ENCODE measurements at regions not wholly inside any gene's neighbourhood (a gene's known extent, or its start where the extent isn't known, plus 50 kb on each side); places are given as distances from the start of the nearest gene placed in this dataset.

- Histone ChIP-seq H3K27ac (no peak overlapping the region), H3K4me1 (ENCODE audit: insufficient read depth) (no peaks in the 10 kb centered on the region), H3K27me3 (no peaks in the 10 kb centered on the region), H3K4me3 (no peak overlapping the region), H3K36me3 (no peaks in the 10 kb centered on the region), H3K9me3 (no peaks in the 10 kb centered on the region)
- WGBS, 3 donors: 68 to 75% (median 73%) methylated on average over 3 of the region's 3 CpGs
- intact Hi-C loops (cut with DNase I): no loop called here
- DNase-seq: no peak
- TF ChIP-seq POLR2A (IDR thresholded peaks at IDR 0.05): no peak
- TF ChIP-seq CTCF (IDR thresholded peaks at IDR 0.05): no peak
- TF ChIP-seq EP300 (IDR thresholded peaks at IDR 0.05): no peak
These were observed 493.3 kb upstream of the SORCS1 start for GRCh38 chr10:107657851-107658250.

DNA sequence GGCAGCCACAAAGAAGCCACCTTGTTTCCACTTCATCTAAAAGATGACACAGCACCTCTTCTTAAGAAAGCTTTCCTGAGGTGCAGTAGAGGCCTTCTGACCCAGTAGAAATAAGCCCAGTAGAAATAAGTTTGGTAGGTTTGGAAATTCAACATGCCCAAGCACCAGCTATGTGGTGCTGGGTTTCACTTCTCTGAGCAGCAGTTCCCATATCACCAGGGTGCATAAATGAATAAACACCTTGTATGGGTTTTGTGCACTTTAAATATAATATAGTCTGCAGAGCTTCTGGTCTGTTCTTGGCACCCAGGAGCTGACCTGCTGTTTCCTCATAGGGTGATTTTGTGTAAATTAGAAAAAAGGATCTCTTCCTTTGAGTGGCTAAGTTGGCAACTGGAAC is 492.4 kb upstream of the SORCS1 start:
- no peak for DNase-seq
- intact Hi-C loops (cut with DNase I): no loop called here
- Histone ChIP-seq H3K9me3 (no peaks in the 10 kb centered on the region), H3K4me3 (no peak overlapping the region), H3K27ac (no peak overlapping the region), H3K4me1 (ENCODE audit: insufficient read depth) (no peaks in the 10 kb centered on the region), H3K27me3 (no peaks in the 10 kb centered on the region), H3K36me3 (no peaks in the 10 kb centered on the region)
- TF ChIP-seq POLR2A (IDR thresholded peaks at IDR 0.05) (no peak), EP300 (IDR thresholded peaks at IDR 0.05) (no peak), CTCF (IDR thresholded peaks at IDR 0.05) (no peak)

DNA sequence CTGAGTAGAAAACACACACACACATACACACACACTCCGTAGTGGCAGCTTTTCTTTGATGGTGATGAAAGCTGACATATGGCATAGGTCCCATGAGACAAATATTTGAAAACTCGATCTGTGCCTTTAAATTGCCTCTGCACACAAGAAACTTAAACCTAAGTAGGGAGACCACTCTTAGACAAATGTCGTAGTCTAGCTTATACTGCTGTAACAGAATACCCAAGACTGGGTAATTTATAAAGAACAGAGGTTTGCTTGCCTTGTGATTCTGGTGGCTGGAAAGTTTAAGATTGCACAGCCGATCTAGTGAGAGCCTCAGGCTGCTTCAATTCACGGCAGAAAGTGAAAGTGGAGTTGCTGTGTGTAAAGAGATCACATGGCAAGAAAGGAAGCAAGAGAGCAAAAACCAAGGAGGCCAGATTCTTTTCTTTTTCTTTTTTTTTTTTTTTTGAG is 489.4 kb upstream of the SORCS1 start:
- Histone ChIP-seq H3K27ac (no peak overlapping the region), H3K4me1 (ENCODE audit: insufficient read depth) (no peaks in the 10 kb centered on the region), H3K27me3 (no peaks in the 10 kb centered on the region), H3K4me3 (no peak overlapping the region), H3K9me3 (no peaks in the 10 kb centered on the region), H3K36me3 (no peaks in the 10 kb centered on the region)
- intact Hi-C loops (cut with DNase I): no loop called here
- TF ChIP-seq EP300 (IDR thresholded peaks at IDR 0.05) (no peak), POLR2A (IDR thresholded peaks at IDR 0.05) (no peak), CTCF (IDR thresholded peaks at IDR 0.05) (no peak)
- WGBS, 3 donors: 7 to 19% (median 15%) methylated on average over 5 of the region's 5 CpGs
- DNase-seq: no peak

DNA sequence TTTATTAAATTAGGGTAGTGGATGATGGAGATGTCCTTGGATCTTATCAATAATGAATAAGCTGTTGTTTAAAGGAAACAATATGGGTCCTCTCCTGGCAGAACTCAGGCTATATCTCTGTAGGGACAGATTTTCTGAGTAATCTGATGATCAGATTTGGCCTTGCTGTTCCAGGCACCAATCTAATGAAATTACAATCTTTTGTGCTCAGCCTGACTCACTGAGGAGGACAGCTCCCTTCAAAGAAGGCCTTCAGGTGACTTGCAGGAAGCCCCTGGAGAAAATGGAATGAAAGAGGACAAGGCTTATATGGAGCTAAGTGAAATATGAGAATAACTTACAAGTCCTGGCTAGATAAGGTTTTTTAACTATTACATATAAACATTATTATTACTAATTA is 486.4 kb upstream of the SORCS1 start:
- Histone ChIP-seq H3K27me3 (no peaks in the 10 kb centered on the region), H3K9me3 (no peaks in the 10 kb centered on the region), H3K4me3 (no peak overlapping the region), H3K4me1 (ENCODE audit: insufficient read depth) (no peaks in the 10 kb centered on the region), H3K27ac (no peak overlapping the region), H3K36me3 (no peaks in the 10 kb centered on the region)
- intact Hi-C loops (cut with DNase I): no loop called here
- no peak for DNase-seq
- no peak for TF ChIP-seq EP300 (IDR thresholded peaks at IDR 0.05)
- TF ChIP-seq POLR2A (IDR thresholded peaks at IDR 0.05): no peak
- no peak for TF ChIP-seq CTCF (IDR thresholded peaks at IDR 0.05)

DNA sequence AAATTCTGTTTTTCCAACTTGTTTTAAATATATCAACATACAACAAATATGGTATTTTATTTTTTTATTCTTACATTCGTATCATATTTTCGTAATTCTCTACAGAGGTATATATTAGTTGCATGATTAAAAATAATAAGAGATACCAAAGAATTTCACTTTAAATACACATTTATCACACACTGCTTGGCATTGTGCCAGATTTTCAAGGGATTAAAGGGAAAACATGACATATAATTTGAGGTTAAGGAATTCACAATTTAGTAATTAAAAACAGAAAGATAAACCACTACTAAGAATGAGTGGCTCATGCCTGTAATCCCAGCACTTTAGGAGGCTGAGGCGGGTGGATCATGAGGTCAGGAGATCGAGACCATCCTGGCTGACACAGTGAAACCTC is 484.7 kb upstream of the SORCS1 start:
- intact Hi-C loops (cut with DNase I): no loop called here
- no peak overlapping the region for H3K27ac ChIP-seq
- DNase-seq: no peak
- no peaks in the 10 kb centered on the region for H3K4me1 ChIP-seq (ENCODE audit: insufficient read depth)
- 42 to 68% (median 60%) methylated on average over 4 of the region's 4 CpGs for WGBS, 3 donors
- TF ChIP-seq EP300 (IDR thresholded peaks at IDR 0.05) (no peak), POLR2A (IDR thresholded peaks at IDR 0.05) (no peak), CTCF (IDR thresholded peaks at IDR 0.05) (no peak)
- H3K4me3 ChIP-seq: no peak overlapping the region
- H3K9me3 ChIP-seq: no peaks in the 10 kb centered on the region
- no peaks in the 10 kb centered on the region for H3K27me3 ChIP-seq
- no peaks in the 10 kb centered on the region for H3K36me3 ChIP-seq

All from ovary (tissue), 7 donors.